IPS-NIHi7 (cell line): ENCODE measurements at regions not wholly inside any gene's neighbourhood (a gene's known extent, or its start where the extent isn't known, plus 50 kb on each side); places are given as distances from the start of the nearest gene placed in this dataset.
"Not testable (repeated sequence)": the region's sequence is repeated elsewhere in the genome, so short reads cannot be mapped to it uniquely, and the experiment has no call there.

Experiments
- DNase-seq: peaks from one replicate; pipeline ENCODE4 v3.0.0; 2012; ENCODE audit warnings: mixed read lengths; ENCODE audit errors: extremely low spot score

- DNase-seq: no peak
Observed at GRCh38 chr17:22503322-22503899, 811.1 kb downstream of the KCNJ18 start.

- DNase-seq: no peak
Observed at GRCh38 chr17:22505660-22506059, 813.3 kb downstream of the KCNJ18 start.

- DNase-seq: no peak
Observed at GRCh38 chr17:22506231-22506630, 813.9 kb downstream of the KCNJ18 start.

- DNase-seq: no peak
Observed at GRCh38 chr17:22506861-22507260, 814.5 kb downstream of the KCNJ18 start.

GRCh38 chr17:22507823-22508222 lies 815.5 kb downstream of the KCNJ18 start:
- no peak for DNase-seq

GRCh38 chr17:22510504-22510903 lies 818.2 kb downstream of the KCNJ18 start:
- no peak for DNase-seq

- no peak for DNase-seq
Observed at GRCh38 chr17:22511431-22511830, 819.1 kb downstream of the KCNJ18 start.

GRCh38 chr17:22512057-22512456 lies 819.7 kb downstream of the KCNJ18 start:
- DNase-seq: no peak

- no peak for DNase-seq
Observed at GRCh38 chr17:22512506-22512905, 820.2 kb downstream of the KCNJ18 start.

- no peak for DNase-seq
Observed at GRCh38 chr17:22512997-22513538, 820.7 kb downstream of the KCNJ18 start.

- DNase-seq: no peak
Observed at GRCh38 chr17:22514315-22514714, 822.0 kb downstream of the KCNJ18 start.

GRCh38 chr17:22514767-22515320 lies 822.5 kb downstream of the KCNJ18 start:
- no peak for DNase-seq

GRCh38 chr17:22515599-22515998 lies 823.3 kb downstream of the KCNJ18 start:
- DNase-seq: no peak

GRCh38 chr17:22516861-22517636 lies 824.7 kb downstream of the KCNJ18 start:
- no peak for DNase-seq

GRCh38 chr17:22517716-22518115 lies 825.4 kb downstream of the KCNJ18 start:
- no peak for DNase-seq

- no peak for DNase-seq
Observed at GRCh38 chr17:22518185-22518584, 825.9 kb downstream of the KCNJ18 start.

- DNase-seq: not testable (repeated sequence)
Observed at GRCh38 chr17:22548873-22549272, 856.5 kb downstream of the KCNJ18 start.

GRCh38 chr17:22551695-22552415 lies 859.5 kb downstream of the KCNJ18 start:
- not testable (repeated sequence) for DNase-seq

- DNase-seq: no peak
Observed at GRCh38 chr17:22569459-22570143, 877.3 kb downstream of the KCNJ18 start.

- no peak for DNase-seq
Observed at GRCh38 chr17:22570144-22570845, 878.0 kb downstream of the KCNJ18 start.

- DNase-seq: no peak
Observed at GRCh38 chr17:22599322-22599721, 907.0 kb downstream of the KCNJ18 start.
